GM10248 (cell line): ENCODE measurements at regions not wholly inside any gene's neighbourhood (a gene's known extent, or its start where the extent isn't known, plus 50 kb on each side); places are given as distances from the start of the nearest gene placed in this dataset.

Experiments used
- CTCF ChIA-PET: fragments of 300-600 bp; sonication (Branson Sonifier 250); formaldehyde crosslinking; extraction: SDS; loops from one replicate; lab custom pipeline; 2021; ENCODE audit warnings: antibody characterized with exemption; lab: Yijun Ruan, JAX
- POLR2A ChIA-PET: fragments of 350-650 bp; sonication (Branson Sonifier 250); formaldehyde crosslinking; extraction: SDS; loops from one replicate; lab custom pipeline; 2020; ENCODE audit warnings: antibody characterized with exemption; lab: Yijun Ruan, JAX
- DNase-seq: peaks from one replicate; pipeline ENCODE4 v3.0.0; 2012; ENCODE audit errors: extremely low spot score
- CTCF ChIP-seq: IDR thresholded peaks from 2 replicates; pipeline ENCODE4 v1.5.1; 2012; ENCODE audit warnings: mild to moderate bottlenecking, low read depth; ENCODE audit errors: extremely low read depth, missing control alignments, control extremely low read depth

DNA sequence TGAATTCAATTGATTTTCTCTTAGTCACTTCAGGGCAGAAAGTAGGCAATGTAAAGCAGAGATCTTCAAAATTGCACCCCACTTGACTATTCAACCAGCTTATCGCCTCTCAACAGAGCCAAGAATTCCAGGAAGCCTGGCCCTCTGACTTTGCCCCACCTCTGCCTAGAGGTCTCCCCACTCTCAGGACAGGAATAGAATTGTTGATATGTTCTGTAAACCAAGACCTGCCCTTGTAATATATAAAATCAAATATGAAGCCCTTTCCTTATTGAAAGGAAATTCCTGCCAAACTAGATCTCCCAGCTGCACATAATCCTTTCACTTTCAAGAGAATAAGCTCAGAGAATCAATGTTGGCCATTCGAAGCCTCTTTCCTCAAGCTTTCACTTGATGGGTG is 116.1 kb upstream of the DPT start:
- ChIA-PET CTCF (interaction anchor here (1.4 to 2.1 kb wide), 3 partner anchors 9 to 16 kb away, joined by 3 to 4 read pairs (median 4); no protein-coding TSS in a partner anchor), POLR2A (no interaction called here)
- DNase-seq: no peak
- no peak for TF ChIP-seq CTCF

GRCh38 chr1:168848051-168848450 is 119.0 kb upstream of the DPT start:
- TF ChIP-seq CTCF: no peak
- ChIA-PET POLR2A (no interaction called here), CTCF (no interaction called here)
- DNase-seq: no peak

DNA sequence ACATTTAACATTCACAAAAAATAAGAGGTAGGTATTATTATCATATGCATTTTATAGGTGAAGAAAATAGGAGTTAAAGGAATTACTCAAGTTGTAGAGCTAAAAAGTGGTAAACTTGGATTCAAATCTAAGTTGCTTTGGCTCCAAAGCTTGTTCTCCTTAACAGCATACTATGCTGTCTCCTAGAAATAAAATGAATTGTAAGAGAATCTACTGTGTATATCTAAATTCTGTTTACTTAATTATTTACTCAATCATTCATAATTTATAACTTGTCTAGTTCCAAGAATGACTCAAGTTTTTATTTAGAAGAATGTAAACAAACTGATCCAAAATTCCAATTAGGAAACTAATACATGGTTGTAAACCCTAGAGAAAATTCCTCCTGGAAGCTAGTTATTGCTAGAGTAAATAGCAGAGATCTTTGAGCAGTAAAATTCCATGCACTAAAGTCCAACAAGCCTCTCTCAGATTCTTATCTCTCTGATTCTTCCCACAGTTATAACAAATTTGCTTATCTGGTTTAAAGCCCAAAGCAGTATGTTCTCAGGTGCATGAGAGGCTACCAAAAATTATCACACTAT is 132.5 kb upstream of the DPT start:
- TF ChIP-seq CTCF: no peak
- no peak for DNase-seq
- ChIA-PET CTCF (interaction anchor here (1.0 to 1.7 kb wide), 4 partner anchors 11 to 94 kb away, joined by 3 to 5 read pairs (median 4); no protein-coding TSS in a partner anchor), POLR2A (no interaction called here)

DNA sequence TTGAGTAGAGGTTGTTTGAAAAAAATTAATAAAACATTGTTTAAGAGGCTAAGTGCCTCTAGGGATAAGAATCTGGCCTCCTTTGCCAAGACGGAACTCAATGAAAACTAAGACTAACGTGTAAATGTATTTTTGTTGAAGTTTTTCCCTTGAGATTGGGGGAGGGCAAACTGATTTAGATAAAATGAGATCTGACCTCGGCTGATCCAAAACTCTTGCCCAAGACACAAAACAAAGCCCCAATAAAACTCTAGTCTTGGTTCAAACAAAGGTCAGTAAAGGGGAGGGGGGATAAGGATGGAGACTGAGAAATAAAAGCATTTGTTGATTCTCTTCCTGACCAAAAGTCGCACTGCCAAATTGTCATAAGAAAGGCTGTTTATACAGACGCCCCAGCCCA is 134.8 kb upstream of the DPT start:
- ChIA-PET POLR2A (no interaction called here), CTCF (interaction anchor here (1.4 kb wide), 1 partner anchor 17 kb away, joined by 3 read pairs; no protein-coding TSS in a partner anchor)
- no peak for TF ChIP-seq CTCF
- no peak for DNase-seq

DNA sequence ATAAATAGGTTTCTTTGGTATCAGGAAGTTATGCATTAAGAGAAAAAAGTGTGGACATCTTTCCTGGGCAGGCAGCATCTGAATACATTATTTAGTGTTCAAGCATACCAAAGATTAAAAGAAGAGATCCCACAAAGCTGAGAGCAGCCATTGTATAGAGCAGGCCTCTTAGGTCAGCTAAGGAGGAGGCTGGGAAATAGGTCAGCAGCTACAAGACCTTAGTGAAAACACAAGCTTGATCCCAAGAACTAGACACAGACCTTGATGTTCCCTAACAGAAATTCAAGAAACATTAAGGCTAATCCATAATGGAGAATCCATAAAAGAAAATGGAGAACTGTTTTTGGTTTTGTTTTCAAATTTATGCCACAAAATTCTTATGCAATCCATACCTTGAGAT is 135.3 kb upstream of the DPT start:
- POLR2A ChIA-PET: no interaction called here
- DNase-seq: no peak
- CTCF ChIA-PET: interaction anchor here (1.4 kb wide), 1 partner anchor 16 kb away, joined by 3 read pairs; no protein-coding TSS in a partner anchor
- TF ChIP-seq CTCF: no peak

DNA sequence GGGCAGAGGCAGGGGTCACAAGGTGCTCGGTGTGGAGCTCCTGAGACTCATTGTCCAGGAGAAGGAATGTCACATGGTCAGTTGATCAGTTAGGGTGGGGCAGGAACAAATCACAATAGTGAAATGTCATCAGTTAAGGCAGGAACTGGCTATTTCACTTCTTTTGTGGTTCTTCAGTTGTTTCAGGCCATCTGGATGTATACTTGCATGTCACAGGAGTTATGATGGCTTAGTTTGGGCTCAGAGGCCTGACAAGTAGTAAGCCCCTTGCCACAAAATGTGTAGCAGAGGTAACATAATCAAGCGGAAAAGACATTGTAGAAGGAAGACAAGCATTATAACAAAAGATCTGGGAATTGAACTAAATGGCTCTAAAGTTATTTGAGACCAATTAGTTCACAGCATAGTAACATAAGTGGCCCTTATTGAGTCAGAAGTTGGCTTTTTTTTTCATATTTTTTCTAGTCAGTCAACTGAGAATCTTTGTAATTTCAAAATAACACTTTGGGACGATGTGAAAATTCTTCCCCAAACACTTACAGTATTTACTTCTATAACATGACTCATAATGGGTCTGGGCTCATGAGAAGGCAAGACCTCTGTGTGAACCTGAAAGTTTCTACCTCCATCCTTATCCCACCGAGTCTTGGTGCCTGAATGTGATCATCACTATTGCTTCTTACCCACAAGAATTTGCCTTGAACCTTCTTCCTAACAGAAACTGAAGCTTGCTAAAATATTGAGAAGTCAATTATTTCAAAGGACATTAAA is 137.0 kb upstream of the DPT start:
- TF ChIP-seq CTCF: no peak
- POLR2A ChIA-PET: no interaction called here
- CTCF ChIA-PET: interaction anchor here (1.5 kb wide), 1 partner anchor 15 kb away, joined by 9 read pairs; no protein-coding TSS in a partner anchor
- no peak for DNase-seq
